A673 (cell line): ENCODE measurements at regions not wholly inside any gene's neighbourhood (a gene's known extent, or its start where the extent isn't known, plus 50 kb on each side); places are given as distances from the start of the nearest gene placed in this dataset.

ENCODE experiments used
- EZH2 ChIP-seq: fragments of 200-600 bp; sonication (generic); IDR thresholded peaks from 2 replicates; pipeline ENCODE4 v1.6.1; 2017; ENCODE audit warnings: borderline replicate concordance, low read depth, mild to moderate bottlenecking, mixed read lengths, antibody characterized with exemption, low read length; ENCODE audit not compliant: poor library complexity, severe bottlenecking
- TF ChIP-seq, protein P1 (sequence below): fragments of 300-800, 200-600 bp; sonication (generic); conservative IDR thresholded peaks from 2 replicates; pipeline ENCODE4 v1.5.1; 2017; ENCODE audit warnings: low read depth, mild to moderate bottlenecking, antibody characterized with exemption, low read length, moderate library complexity, mixed read lengths

DNA sequence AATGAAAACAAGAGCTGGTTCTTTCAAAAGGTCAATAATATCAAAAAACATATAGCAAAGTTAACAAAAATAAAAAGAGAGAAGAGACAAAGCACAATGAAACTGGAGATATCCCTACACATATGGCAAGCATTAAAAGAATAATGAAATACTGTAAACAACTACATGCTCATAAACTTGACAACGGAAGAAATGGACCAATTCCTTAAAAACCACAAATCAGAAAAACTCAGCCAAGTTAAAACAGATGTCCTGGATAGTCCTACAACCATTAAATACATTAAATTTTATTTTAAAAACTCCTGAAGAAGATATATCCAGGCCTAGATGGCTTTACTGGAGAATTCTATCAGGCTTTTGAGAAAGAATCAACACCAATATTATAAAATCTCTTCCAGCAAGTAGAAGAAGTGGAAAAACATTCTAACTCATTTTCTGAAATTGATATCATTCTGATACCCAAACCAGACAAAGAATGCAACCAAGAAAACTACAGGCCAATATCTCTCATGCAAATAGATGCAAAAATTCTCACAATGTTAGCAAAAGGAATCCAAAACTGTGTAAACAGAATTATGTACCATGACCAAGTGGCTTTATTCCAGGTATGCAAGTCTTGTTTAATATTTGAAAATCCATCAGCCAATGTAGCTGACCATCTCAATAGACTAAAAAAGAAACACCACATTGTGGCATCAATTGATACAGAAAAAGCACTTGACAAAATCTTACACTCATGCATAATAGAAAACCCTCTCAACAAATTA, 56.1 kb upstream of the LRRC7 start:
- TF ChIP-seq, protein P1, sequence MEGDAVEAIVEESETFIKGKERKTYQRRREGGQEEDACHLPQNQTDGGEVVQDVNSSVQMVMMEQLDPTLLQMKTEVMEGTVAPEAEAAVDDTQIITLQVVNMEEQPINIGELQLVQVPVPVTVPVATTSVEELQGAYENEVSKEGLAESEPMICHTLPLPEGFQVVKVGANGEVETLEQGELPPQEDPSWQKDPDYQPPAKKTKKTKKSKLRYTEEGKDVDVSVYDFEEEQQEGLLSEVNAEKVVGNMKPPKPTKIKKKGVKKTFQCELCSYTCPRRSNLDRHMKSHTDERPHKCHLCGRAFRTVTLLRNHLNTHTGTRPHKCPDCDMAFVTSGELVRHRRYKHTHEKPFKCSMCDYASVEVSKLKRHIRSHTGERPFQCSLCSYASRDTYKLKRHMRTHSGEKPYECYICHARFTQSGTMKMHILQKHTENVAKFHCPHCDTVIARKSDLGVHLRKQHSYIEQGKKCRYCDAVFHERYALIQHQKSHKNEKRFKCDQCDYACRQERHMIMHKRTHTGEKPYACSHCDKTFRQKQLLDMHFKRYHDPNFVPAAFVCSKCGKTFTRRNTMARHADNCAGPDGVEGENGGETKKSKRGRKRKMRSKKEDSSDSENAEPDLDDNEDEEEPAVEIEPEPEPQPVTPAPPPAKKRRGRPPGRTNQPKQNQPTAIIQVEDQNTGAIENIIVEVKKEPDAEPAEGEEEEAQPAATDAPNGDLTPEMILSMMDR = no peak
- no peak for TF ChIP-seq EZH2
